ENCODE measurements at regions not wholly inside any gene's neighbourhood (a gene's known extent, or its start where the extent isn't known, plus 50 kb on each side); places are given as distances from the start of the nearest gene placed in this dataset.

GRCh38 chr5:66413931-66414330 lies 182.3 kb upstream of the MAST4 start:
- TF ChIP-seq POLR2AphosphoS5 (IDR thresholded peaks at IDR 0.05; ENCODE audit: low read depth, low read length) (no peak), CTCF (IDR thresholded peaks at IDR 0.05 in 2 of 3, conservative IDR thresholded peaks at IDR 0.05 in 1 of 3; ENCODE audit: borderline replicate concordance in 1 of 3, insufficient read depth in 1 of 3, low read depth in 2 of 3, low read length in 2 of 3) (no peak), TCF7L2 (IDR thresholded peaks at IDR 0.05; ENCODE audit: borderline replicate concordance, extremely low read depth, insufficient read depth, insufficient read length) (no peak), JUND (IDR thresholded peaks at IDR 0.05) (no peak), YY1 (IDR thresholded peaks at IDR 0.05; ENCODE audit: extremely low read depth, insufficient replicate concordance, low read depth, low read length) (no peak), POLR2A (IDR thresholded peaks at IDR 0.05; ENCODE audit: borderline replicate concordance, extremely low read depth, insufficient read depth, insufficient read length) (no peak), REST (IDR thresholded peaks at IDR 0.05; ENCODE audit: low read depth) (no peak), EZH2 (IDR thresholded peaks at IDR 0.05) (no peak), SIN3A (IDR thresholded peaks at IDR 0.05; ENCODE audit: low read depth) (no peak)
